Esophagus squamous epithelium (tissue), 4 donors: ENCODE measurements at regions not wholly inside any gene's neighbourhood (a gene's known extent, or its start where the extent isn't known, plus 50 kb on each side); places are given as distances from the start of the nearest gene placed in this dataset.

Experiments
- CTCF ChIP-seq, 6 experiments: fragments of 450-650 bp in 4 of 6; fragments of 200-600 bp in 2 of 6; sonication (generic) in 2 of 6; IDR thresholded peaks; one replicate each; pipeline ENCODE4 v1.5.1; 2016 to 2019; ENCODE audit warnings: antibody characterized with exemption in 6 of 6, mild to moderate bottlenecking in 4 of 6, moderate library complexity in 4 of 6
- POLR2A ChIP-seq, 4 donors: fragments of 450-650 bp; IDR thresholded peaks; one replicate each; pipeline ENCODE4 v1.6.1; 2017; ENCODE audit warnings: antibody characterized with exemption in 4 of 4, mild to moderate bottlenecking in 4 of 4, moderate library complexity in 3 of 4

- TF ChIP-seq CTCF (IDR thresholded peaks at IDR 0.05) (no peak), POLR2A (IDR thresholded peaks at IDR 0.05) (no peak)
These were observed 106.0 kb downstream of the FOXF2 start for GRCh38 chr6:1495344-1495743.
